ENCODE measurements at regions not wholly inside any gene's neighbourhood (a gene's known extent, or its start where the extent isn't known, plus 50 kb on each side); places are given as distances from the start of the nearest gene placed in this dataset.
"Not testable (repeated sequence)": the region's sequence is repeated elsewhere in the genome, so short reads cannot be mapped to it uniquely, and the experiment has no call there.

- no peak for DNase-seq (ENCODE audit: low spot score)
Measured at GRCh38 chr3:5476403-5476802, 288.9 kb downstream of the EDEM1 start.

DNA sequence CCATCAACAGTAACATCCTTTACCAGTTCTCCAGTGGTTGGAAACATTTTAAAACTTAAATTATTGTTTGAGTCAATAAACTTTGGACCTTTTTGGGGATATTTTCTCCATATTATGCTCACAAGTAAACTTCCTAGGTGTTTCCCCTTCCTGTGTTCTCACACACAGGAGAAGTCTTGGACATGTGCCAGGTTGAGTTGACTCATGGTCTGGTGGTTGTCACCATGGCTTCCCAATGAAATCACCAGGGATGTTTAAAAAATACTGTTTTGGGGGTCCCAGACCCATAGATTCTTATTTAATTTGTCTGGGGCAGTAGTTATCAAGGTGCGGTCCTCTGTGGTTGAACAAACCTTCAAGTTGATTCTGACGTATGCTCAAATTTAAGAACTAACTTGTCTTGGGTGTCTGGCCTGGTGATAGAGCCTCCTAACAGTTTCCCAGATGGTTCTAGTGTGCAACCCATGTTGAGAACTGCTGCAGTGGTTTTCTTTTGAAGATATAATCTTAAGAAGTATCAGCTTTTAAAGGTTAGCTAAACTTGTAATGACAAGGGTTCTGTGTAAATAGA, 291.8 kb downstream of the EDEM1 start:
- no peak for DNase-seq (ENCODE audit: low spot score)

GRCh38 chr3:5480190-5480589, 292.7 kb downstream of the EDEM1 start:
- DNase-seq (ENCODE audit: low spot score) = no peak

DNA sequence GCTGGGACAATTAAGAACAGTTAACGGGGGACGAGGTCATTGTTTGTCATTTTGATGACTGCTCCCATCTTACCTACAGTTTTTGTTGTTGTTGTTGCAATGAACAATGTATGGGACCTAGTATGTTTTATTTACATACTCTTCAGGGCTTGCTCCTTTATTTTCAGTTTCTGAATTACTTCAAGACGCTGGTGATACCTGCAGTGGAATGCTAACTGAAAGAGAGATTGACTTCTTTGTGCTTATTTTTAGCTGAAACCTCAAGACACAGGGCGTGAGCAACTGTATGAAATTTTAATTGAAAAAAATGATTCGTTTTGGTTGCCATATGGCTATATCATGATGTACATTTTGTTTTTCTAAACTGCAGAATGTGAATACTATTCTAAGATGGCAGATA, 297.9 kb downstream of the EDEM1 start:
- no peak for DNase-seq (ENCODE audit: low spot score)

- no peak for DNase-seq (ENCODE audit: low spot score)
Measured at GRCh38 chr3:5488771-5489170, 301.3 kb downstream of the EDEM1 start.

- no peak for DNase-seq (ENCODE audit: low spot score)
Measured at GRCh38 chr3:5489536-5489935, 302.0 kb downstream of the EDEM1 start.

- DNase-seq (ENCODE audit: low spot score) = no peak
Measured at GRCh38 chr3:5494905-5495519, 307.5 kb downstream of the EDEM1 start.

DNA sequence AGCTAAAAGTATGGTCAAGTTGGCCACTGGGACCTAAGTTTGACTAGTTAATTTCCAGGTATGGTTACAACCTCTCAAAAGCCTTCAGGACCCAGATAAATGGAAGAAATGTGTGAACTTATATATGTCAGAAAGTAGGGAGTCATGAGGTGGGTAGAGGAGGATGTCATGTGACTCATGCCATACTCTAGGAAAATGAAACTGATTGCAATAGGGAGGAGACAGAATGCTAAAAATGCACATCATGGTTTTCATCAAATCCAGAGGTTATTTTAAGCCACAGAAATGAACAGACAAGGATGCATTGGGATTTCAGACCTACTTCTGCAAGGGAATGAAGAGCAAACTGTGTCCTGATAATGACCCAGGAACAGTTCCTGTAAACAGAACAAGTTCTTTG, 310.0 kb downstream of the EDEM1 start:
- no peak for DNase-seq (ENCODE audit: low spot score)

DNA sequence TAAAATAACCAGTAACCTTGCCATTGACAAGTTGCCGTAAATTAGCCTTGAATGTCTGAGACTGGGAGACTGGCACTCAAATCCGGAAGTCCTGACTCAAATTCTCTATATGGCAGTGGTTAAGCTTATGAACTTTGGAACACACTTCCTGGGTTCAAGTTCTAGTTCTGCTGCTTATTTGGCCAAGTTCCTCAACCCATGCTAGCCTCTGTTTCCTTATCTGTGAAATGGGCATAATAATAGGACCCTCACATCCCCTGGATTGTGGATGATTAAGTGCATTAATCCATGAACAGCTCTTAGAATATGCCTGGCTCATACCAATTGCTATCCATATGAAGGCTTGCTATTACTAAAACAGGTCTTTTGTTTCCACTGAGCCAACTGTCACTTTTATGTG, 311.5 kb downstream of the EDEM1 start:
- no peak for DNase-seq (ENCODE audit: low spot score)

GRCh38 chr3:5499404-5499803, 311.9 kb downstream of the EDEM1 start:
- DNase-seq (ENCODE audit: low spot score) = no peak

DNA sequence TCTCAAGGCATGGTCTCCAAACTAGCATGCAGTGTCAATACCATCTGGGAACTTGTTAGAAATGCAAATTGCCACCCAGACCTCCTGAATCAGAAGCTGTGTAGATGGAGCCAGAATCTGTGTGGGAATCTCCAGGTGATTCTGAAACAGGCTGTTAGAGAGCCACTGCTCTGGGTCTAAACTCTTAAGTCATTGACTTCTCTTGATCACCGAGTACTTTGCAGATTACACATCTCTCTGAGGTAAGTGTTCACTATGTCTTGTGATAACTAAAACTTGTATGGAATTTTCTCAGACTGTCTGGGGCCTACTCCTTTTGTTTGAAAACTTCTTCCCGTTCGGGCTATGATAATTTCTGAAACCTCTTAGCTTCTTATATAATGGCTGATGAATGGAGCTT, 315.6 kb downstream of the EDEM1 start:
- no peak for DNase-seq (ENCODE audit: low spot score)

DNA sequence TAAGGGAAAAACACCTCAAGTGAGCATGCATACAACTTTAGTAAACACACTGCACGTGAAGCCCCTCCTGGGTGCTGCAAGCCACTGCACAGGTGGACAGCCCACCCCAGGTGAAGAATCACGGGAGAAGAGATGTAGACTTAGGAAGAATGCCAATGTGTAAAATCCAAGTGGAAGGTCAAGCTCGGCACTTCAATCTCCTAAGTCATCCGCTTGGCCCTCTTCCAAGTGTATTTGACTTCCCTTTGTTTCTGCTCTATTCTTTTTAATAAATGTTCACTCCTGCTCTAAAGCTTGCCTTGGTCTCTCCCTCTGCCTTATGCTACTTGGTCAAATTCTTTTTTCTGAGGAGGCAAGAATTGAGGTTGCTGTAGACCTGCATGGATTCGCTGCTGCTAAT, 316.6 kb downstream of the EDEM1 start:
- DNase-seq (ENCODE audit: low spot score) = no peak

GRCh38 chr3:5505163-5505562, 317.7 kb downstream of the EDEM1 start:
- DNase-seq (ENCODE audit: low spot score) = no peak

GRCh38 chr3:5505997-5506396, 318.5 kb downstream of the EDEM1 start:
- DNase-seq (ENCODE audit: low spot score) = no peak

- DNase-seq (ENCODE audit: low spot score) = not testable (repeated sequence)
Measured at GRCh38 chr3:5508860-5509259, 321.4 kb downstream of the EDEM1 start.

- no peak for DNase-seq (ENCODE audit: low spot score)
Measured at GRCh38 chr3:5510300-5510699, 322.8 kb downstream of the EDEM1 start.

DNA sequence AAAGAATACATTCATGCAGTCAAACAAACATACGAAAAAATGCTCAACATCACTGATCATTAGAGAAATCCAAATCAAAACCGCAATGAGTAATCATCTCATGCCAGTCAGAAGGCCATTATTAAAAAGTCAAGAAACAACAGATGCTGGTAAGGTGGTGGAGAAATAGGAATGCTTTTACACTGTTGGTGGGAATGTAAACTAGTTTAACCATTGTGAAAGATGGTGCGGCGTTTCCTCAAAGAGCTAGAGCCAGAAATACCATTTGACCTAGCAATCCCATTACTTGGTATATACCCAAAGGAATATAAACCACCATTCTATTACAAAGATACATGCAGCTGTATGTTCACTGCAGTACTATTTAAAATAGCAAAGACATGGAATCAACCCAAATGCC, 330.4 kb downstream of the EDEM1 start:
- DNase-seq (ENCODE audit: low spot score) = no peak

DNA sequence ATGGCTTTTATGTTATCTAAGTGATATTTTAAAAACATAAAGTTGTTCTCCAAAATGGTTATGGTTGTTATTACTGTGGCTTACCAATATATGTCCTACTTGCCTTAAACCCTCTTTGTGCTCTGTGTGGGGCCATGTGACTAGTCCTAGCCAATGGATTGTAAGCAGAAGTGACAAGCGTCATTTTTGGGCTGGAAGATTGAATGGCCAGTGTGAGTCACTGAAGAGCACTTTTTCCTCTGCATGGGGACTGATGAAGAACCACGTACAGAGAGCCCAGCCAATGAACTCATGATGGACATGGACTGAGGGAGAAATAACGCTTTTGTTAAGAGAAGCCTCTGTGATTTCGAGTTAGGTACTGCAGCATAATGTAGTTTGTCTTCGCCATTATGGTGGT, 332.7 kb downstream of the EDEM1 start:
- no peak for DNase-seq (ENCODE audit: low spot score)

GRCh38 chr3:5523125-5523524, 335.6 kb downstream of the EDEM1 start:
- DNase-seq (ENCODE audit: low spot score) = no peak

GRCh38 chr3:5531039-5531438, 343.5 kb downstream of the EDEM1 start:
- DNase-seq (ENCODE audit: low spot score) = no peak

- DNase-seq (ENCODE audit: low spot score) = no peak
Measured at GRCh38 chr3:5531741-5532290, 344.3 kb downstream of the EDEM1 start.

DNA sequence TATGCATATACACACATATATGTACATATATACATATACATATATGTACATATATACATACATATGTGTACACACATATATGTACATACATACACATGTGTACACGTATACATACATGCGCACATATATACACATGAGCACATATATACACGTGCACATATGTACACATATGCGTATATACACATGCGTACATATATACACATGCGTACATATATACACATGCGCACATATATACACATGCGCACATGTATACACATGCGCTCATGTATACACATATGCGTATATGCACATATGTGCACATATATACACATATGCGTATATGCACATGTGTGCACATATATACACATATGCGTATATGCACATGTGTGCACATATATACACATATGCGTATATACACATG, 353.0 kb downstream of the EDEM1 start:
- no peak for DNase-seq (ENCODE audit: low spot score)

DNA sequence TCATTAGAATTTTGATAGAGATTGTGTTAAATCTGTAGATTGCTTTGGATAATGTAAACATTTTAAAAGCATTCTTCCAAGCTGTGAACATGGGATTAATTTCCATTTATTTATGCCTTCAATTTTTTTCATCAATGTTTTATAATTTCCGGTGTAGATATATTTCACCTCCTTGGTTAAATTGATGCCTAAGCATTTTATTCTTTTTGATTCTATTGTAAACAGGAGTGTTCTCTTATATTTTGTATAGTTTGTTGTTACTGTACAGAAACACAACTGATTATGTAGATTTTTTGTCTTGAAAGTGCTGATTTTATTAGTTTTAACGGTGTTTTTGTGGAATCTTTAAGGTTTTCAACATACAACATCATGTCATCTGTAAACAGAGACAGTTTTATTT, 355.0 kb downstream of the EDEM1 start:
- DNase-seq (ENCODE audit: low spot score) = no peak

GRCh38 chr3:5543047-5543446, 355.5 kb downstream of the EDEM1 start:
- no peak for DNase-seq (ENCODE audit: low spot score)

All from ecto neural progenitor cell (in vitro differentiated cells).